Ovary (tissue), 3 donors: ENCODE measurements at regions not wholly inside any gene's neighbourhood (a gene's known extent, or its start where the extent isn't known, plus 50 kb on each side); places are given as distances from the start of the nearest gene placed in this dataset.

Source experiments
- CTCF ChIP-seq, 3 donors: fragments of 450-650 bp in 2 of 3; fragments of 200-600 bp in 1 of 3; IDR thresholded peaks; one replicate each; pipeline versions ENCODE4 v1.5.1 to v1.8.0; 2016 to 2022; ENCODE audit warnings: antibody characterized with exemption in 3 of 3, mild to moderate bottlenecking in 1 of 3
- POLR2A ChIP-seq: fragments of 450-650 bp; IDR thresholded peaks from one replicate; pipeline ENCODE4 v1.6.1; 2017; ENCODE audit warnings: antibody characterized with exemption, mild to moderate bottlenecking, moderate library complexity
- donor health status: DM: no; HTN: no; CAD: no.

- TF ChIP-seq CTCF (IDR thresholded peaks at IDR 0.05) (no peak), POLR2A (no peak)
Measured at GRCh38 chr6:170091639-170092579, 199.0 kb downstream of the DLL1 start.
